ENCODE measurements at regions not wholly inside any gene's neighbourhood (a gene's known extent, or its start where the extent isn't known, plus 50 kb on each side); places are given as distances from the start of the nearest gene placed in this dataset.
"Not testable (repeated sequence)": the region's sequence is repeated elsewhere in the genome, so short reads cannot be mapped to it uniquely, and the experiment has no call there.

DNA sequence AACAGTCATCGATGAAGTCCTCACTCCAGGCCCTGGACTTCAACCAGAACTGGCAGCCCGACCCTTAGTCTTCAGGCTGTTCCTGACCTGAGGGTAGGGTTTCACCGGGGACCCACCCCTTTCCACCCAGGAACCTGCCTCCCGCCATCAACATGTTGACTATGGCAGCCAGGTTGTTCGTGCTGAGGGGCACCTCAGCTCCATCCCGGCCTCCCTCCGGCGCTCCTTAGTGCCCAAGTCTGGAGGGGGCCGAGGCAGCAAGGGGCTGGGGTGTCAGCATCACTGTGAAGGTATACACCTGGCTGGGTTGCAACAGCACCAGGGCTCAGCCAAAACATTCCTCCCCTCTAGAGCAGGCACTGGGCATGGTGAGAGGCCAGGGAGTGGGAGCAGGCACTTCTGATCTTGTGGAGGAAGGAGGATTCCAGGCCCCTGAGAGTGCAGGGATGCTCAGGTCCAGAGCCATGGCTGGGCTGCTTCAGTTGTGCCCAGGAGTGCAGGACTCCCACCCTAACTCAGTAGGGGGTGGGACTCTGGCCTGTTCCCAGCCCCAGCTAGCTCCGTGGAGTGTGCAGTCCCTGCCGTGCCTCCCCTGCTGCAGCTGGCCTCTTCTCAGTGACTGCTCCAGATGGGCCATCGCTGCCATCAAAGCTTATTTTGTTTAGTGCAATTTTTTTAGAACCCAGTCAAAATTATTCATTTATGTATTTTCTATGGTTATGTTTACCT is 1445.9 kb downstream of the PCDH9 start:
- no peak for DNase-seq

DNA sequence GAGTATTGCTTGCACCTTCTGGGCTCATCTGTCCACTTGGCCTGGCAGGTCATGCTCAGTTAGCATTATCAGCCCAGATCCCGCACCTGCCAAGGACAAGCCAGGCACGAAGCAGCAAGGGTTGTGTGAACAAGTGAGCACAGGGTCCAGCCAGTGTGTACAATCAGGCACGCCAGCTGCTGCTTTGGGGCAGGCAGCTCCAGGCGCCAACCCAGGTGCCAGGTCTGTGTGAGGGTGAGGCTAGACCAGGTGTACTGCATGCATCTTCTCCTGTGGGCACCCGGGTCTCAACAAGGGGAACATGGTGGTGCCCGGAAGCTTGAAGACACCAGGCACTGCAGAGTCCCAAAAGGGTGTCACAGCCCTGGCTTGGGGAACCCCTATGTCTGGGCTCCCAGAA is 1446.8 kb downstream of the PCDH9 start:
- DNase-seq: no peak

DNA sequence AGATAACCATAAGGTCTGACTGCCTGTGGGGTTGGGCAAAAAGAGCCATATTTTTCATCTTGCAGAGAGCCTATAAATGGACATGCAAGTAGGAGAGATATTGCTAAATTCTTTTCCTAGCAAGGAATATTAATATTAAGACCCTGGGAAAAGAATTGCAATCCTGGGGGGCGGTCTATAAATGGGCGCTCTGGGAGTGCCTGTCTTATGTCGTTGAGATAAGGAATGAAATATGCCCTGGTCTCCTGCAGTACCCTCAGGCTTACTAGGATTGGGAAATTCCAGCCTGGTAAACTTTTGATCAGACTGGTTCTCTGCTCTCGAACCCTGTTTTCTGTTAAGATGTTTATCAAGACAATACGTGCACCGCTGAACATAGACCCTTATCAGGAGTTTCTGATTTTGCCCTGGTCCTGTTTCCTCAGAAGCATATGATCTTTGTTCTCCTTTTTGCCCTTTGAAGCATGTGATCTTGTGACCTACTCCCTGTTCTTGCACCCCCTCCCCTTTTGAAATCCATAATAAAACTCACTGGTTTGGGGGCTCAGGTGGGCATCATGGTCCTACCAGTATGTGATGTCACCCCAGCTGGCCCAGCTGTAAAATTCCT is 1458.3 kb downstream of the PCDH9 start:
- DNase-seq: not testable (repeated sequence)

DNA sequence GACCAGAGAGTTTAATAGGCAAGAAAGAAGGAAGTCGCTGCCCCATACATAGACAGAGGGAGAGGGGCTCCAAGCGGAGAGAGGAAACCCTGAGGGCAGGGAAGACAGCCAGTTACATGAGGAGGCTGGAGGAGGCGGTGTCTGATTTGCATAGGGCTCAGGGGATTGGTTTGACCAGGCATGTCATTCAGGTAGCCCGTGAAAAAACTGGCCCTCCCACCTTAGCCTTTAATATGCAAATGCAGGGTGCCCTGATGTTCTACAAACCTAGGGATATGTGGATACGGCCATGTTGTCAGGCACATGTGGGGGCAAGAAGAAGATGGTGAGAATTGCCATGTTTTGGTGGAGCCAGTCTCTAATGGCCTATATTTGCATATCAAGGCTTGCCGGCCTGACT is 1461.6 kb downstream of the PCDH9 start:
- DNase-seq: no peak

DNA sequence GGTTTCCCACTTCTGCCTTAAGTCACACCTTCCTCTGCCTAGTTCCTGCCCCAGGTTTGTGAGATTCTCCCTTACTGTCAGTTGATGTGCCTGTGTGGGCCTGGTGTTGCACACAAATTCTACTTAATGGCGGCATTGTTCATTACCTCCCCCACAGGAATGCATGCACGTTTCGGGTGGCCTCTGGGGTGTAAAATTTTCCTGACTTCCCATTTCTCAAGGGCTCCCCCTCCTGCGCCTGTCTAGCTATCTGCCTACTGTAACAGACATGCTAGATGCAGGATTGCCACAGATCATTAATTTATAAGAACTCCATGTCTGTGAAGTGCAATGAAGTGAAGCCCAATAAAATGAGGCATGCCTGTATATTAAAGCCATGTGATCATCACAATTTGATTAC is 1466.3 kb downstream of the PCDH9 start:
- DNase-seq: no peak

DNA sequence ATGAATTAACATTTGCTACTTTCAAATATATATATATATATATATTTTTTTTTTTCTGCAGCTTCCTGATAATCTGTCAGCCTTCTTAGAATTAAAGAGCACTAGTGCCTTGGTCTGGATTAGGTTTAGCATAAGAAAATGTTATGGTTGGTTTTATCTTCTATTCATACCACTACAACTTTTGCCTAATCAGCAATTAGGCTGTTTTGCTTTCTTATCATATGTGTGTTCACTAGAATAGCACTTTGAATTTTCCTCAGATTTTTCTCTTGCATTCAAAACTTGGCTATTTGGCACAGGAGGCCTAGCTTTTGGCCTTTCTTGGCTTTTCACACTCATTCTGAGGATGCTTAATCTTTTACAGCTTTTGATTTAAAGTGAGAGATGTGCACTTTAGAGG is 1468.1 kb downstream of the PCDH9 start:
- DNase-seq: no peak

DNA sequence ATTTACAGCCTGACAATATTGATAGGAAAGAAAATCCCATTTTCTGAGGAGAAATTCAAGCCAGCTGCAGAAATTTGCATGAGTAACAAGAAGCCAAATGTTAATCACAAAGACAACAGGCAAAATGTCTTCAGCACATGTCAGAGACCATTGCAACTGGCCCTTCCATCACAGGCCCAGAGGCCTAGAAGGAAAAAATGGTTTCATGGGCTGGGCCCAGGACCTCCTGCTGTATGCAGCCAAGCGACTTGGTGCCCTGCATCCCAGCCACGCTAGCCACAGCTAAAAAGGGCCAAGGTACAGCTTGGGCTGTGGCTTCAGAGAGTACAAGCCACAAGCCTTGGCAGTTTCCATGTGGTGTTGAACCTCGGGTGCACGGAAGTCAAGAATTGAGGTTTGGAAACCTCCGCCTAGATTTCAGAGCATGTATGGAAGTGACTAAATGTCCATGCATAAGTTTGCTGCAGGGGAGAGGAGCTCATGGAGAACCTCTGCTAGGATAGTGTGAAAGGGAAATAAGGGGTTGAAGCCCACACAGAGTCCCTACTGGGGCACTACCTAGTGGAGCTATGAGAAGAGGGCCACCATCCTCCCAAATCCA is 1474.0 kb downstream of the PCDH9 start:
- DNase-seq: no peak

DNA sequence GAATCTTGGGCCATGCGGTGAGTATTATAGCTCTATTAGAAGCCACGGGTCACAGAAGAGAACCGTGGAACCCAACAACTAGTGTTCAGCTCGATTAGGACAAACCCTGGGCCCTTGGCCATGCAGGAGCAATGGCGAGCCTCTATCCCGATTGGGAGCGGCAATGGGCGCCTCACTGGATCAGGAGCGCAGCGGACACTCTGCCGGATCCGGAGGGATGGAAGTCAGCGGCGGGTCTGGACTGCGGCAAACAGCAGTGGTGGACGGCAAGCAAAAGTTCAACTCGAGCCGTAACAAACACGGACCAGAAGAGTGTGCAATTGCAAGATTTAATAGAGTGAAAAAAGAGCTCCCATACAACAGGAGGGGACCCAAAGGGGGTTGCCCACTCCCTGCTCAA is 1481.9 kb downstream of the PCDH9 start:
- DNase-seq: no peak

DNA sequence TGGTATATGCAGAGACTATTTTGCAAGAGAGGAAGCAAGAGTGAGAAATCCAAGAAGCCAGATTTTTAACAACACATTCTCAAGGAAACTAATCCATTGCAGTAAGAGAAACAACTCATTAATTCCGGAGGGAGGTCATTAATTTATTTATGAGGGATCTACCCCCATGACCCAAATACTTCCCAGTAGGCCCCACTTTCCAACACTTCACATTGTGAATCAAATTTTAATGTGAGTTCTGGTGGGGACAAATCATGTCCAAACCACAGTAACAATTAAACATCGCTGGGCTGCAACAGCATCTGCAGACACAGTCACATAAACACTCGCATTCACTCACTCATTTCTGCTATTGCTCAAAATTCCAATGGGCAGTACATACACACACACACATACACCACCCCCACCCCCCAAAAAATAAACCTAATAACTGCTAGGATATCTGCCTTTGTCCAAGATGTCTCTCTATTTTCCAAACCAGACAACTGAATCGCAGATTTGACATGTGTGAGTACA is 1483.7 kb downstream of the PCDH9 start:
- DNase-seq: no peak

DNA sequence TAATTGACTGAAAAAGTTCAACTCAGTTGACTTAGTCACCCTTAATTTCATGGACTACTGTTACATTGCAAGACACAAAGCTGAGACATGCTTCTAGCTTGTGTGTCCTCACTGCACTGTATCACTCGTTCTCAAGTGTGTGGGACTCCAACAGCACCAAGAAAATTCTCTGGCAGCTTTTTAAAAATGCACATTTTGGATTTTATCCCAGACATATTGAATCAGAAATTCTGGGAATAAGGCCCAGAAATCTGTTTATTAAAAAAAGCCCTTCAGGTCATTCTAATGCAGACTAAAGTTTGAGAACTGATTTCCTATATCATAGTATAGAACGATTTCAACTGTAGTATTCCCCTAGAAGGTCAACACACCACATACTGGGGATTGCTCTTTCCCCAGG is 1485.3 kb downstream of the PCDH9 start:
- DNase-seq: no peak

DNA sequence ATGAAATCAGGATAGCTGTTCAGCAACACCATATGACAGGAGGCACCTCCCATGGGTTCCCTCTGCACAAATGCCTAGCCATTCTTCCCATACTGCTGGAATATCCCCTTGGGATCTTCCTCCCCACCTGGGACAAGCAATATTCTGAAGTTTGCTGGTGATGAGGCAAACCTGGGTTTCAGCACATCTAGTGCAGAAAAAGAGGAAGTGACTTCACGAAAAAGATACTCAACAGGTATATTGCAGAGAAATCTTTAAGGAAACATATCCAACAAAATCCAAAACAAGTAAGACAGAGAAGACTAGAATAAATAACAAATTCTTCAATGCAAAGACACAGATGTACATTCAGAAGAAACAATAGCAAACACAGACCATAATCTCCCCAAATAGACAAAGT is 1497.0 kb downstream of the PCDH9 start:
- DNase-seq: no peak

DNA sequence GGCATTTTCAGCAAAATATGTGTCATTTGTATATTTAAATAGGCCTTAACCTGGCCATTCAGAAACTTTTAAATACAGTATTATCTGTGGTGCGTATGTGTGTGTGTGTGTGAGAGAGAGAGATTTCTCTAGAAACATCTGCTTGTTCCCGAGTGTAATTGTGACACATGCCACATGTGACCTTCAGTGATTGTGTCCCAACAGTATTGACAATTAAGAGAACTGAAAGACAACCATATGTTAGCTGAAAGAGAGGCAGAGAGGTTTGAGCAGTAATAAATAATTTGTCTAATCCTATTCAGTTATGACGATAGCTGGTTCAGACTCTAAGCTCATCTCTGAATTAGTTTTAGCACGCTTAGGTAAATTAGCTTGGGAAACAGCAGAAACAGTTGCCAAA is 1503.1 kb downstream of the PCDH9 start:
- no peak for DNase-seq

DNA sequence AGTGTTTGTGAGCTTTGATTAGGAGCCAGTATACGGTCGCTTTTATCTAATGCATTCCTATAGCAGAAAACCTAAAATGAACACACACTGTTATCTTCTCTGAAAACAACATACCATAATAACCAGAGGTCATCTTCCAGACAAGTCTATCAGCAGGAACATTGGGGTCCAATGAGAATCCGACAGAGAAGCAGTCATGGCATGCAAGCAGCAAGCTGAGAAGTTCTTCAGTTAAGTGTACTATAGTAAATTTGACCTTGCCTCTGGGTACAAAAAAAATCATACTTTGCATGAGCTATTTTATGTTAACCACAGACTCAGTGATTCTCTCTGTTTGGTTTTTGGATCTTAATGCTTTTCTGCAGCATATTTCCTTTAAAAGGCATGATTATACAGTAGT is 1505.1 kb downstream of the PCDH9 start:
- DNase-seq: no peak

DNA sequence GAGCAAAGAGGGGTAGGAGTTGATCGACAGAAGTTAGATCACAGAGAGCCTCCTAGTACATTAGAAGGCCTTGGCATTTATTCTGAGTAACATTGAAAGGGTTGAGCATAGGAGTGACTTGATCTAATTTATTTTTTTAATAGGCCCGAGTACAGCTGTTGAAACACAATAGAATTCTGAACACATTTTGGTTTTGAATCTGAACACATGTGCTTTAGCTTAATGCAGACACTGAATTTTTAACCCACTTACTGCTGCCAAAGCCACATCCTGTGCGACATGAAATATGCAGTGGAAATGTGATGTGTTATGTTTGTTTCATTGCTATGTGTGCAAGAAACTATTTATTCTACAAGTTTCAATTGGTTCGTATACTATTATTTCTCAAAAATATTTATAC is 1505.9 kb downstream of the PCDH9 start:
- DNase-seq: no peak

DNA sequence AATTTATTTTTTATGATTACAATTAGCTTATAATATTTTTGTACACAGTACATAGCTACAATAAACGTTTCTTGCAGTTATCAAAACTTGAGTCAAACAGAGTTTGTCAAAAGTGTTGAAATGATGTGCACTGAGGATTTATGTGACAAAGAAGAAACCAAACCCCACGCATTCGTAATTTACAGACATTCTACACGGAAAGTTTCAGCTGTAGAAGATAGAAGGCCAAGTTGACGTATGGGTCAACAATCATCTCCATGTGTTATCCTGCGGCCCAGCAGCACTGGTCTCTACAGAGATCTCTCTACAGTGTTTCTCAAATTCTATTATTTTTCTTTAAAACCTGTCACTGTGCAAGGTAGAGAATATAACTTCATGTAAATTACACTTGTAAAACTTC is 1507.6 kb downstream of the PCDH9 start:
- DNase-seq: no peak

DNA sequence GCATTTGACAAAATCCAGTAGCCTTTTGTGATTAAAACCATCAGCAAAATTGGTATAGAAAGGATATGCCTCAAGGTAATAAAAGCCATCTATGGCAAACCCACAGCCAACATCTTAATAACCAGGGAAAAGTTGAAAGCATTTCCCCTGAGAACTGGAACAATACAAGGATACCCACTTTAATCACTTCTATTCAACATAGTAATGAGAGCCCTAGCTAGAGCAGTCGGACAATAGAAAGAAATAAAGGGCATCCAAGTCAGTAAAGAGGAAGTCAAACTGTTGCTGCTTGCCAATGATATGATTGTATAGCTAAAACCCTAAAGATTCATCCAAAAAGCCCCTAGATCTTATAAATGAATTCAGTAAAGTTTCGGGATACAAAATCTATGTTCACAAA is 1510.3 kb downstream of the PCDH9 start:
- DNase-seq: no peak

DNA sequence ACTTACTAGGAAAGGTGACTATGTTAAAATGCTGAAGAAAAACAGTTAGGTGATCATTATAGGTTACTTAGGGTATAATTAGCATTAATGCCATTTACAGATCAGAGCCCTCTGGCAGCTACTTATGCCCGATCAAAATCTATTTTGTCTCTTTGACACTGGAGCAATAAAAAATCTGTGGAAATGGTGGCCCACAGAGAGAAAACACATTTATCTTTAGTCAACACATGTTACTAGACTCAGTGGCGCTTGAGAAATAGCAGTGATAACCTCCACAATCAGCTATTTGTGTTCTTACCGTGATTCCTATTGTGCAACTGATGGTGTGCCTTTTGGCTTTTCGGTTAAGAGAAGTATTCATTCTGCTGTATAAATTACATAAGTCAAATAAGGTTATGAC is 1519.6 kb downstream of the PCDH9 start:
- peak; percentile 30 to 45 for DNase-seq

DNA sequence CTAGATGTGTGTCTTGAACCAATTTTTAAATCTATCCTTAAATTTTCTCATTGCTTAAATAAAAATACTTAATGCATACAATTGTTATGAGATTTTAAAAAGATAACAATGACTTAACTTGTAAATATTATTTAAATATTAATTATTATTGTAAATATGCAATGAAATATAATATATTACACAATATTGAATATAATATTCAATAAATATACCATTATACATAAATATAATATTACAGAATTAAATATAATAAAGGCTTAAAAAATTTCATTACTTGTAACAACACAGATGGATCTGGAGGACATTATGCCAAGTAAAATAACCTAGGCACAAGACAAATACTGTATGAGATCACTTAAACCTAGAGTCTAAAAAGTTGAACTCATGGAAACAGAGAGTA is 1532.3 kb downstream of the PCDH9 start:
- no peak for DNase-seq

DNA sequence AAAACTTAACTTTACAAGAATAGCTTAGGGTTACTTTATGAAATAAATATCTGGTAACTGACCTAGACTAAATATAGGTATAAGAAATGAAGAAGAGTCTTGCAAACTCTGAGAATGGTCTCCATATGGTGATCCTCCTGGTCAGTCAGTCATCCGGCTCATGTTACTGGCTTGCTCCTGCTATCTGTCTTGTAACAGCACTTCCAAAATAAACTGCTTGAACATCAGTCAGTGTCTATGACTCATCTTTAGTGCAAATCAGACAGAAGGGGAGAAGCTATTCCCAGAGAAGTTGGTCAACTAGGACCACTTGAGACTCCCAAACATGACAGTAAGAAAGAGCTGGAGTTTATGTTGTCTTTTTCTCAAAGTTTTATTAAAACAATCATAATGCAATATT is 1550.9 kb downstream of the PCDH9 start:
- DNase-seq: no peak

DNA sequence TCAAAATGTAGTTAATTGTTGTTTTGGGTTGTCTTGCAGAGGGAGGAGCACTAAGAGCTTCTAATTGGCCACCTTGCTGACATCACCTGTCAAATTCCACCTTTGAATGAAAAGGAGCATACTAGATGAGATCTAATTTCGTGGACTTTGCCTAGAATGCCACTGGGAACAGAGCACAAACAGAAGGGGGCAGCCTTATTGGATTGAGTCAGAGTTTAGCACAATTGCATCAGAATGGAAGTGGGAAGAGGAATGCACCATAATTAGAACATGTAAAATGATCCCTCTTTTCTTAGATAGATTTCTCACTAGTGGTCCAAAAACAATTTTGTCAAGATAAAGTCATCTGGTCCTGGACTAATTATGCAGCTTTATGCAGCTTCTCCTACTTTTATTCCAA is 1552.2 kb downstream of the PCDH9 start:
- DNase-seq: no peak

DNA sequence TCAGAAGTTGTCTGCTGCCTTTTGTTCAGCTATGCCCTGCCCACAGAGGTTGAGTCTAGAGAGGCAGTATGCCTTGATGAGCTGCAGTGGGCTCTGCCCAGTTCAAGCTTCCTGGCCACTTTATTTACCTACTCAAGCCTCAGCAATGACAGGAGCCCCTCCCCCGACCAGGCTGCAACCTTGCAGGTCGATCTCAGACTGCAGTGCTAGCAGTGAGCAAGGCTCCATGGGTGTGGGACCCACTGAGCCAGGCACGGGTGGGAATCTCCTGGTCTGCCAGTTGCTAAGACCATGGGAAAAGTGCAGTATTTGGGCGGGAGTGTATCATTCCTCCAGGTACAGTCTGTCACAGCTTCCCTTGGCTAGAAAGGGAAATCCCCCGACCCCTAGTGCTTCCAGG is 1554.8 kb downstream of the PCDH9 start:
- DNase-seq: not testable (repeated sequence)

DNA sequence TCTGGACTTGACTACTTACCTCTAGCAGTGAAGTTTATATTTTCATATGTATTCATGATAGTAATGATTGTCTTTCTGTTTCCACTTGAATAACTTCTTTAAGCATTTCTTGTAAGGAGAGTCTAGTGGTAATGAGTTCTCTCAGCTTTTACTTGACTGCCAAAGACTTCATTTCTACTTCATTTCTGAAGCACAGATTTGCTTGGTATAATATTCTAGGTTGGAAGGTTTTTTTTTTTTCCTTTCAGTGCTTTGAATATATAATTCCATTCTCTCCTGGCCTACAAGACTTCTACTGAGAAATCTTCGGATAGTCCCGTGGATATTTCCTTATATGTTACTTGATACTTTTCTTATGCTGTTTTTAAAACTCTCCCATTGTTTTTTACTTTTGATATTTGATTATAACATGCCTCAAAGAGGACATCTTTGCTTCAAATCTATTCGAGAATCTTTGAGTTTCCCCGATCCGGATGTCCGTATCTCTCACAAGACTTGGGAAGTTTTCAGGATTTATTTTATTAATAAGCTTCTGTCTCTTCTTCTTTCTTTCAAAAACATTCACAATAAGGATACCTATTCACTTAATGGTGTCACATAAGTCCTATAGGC is 1560.0 kb downstream of the PCDH9 start:
- no peak for DNase-seq

DNA sequence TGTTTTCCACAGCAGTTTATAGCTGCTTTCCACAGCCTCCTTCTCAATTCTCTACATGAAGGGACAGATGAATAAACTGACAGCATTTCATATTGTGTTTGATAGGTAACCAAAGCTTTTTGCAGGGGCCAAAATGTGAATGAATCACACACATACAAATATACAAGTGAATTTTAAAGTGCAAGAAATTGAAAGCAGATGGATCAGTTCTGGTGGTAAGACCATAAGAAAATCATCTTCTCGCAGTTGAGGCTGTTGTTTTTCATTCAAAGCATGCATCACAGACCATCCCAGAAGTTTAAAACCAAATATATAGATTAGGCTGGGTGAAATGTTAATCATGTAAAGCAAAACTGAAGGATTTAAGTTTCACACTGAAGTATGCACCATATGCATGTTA is 1569.4 kb downstream of the PCDH9 start:
- DNase-seq: no peak

DNA sequence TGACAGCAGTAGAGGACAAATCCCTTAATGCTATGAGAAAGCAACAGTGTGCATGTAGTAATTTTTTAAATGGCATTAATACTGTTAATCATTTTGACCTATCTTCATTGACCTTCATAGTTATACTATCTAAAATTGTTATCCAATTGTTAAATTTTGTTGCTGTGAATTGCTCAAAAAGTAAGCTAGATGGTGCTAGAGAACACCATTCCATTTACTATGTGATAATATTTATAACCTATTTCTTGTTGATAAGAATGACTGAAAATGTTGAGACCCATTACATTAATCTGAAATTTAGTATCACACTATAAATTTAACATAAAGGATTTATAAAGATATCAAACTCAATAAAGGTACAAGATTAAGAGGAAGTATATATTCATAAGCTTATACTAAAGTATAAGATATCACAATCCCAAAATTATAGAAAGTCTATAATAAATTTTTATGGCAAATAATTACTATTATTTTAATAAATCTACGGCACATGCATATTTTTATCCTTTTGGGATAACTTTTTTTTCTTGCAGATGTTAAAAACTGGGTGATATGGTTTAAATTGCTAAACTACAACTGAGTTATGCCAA is 1573.3 kb downstream of the PCDH9 start:
- DNase-seq: no peak

Measured in NCI-H1930 (cell line).